Mesothelial cell of epicardium (in vitro differentiated cells): ENCODE measurements at regions not wholly inside any gene's neighbourhood (a gene's known extent, or its start where the extent isn't known, plus 50 kb on each side); places are given as distances from the start of the nearest gene placed in this dataset.
A peak's percentile ranks its signal among the peaks of the same experiment; 100 is the strongest.

Experiments
- DNase-seq, 2 experiments: peaks; one replicate each; pipeline ENCODE4 v3.0.0; 2021; ENCODE audit warnings: low spot score in 2 of 2; ENCODE audit not compliant: unreplicated experiment in 2 of 2
- H3K27ac Mint-ChIP-seq: 2 replicates; pipeline ENCODE4 v1.8.0; 2021; ENCODE audit warnings: mixed read lengths
- H3K27me3 Mint-ChIP-seq: 2 replicates; pipeline ENCODE4 v1.8.0; 2021; ENCODE audit warnings: low read depth, mixed read lengths
- H3K36me3 Mint-ChIP-seq: 2 replicates; pipeline ENCODE4 v1.8.0; 2021; ENCODE audit warnings: mixed read lengths
- H3K4me1 Mint-ChIP-seq: 2 replicates; pipeline ENCODE4 v1.8.0; 2021; ENCODE audit warnings: mixed read lengths
- H3K4me3 Mint-ChIP-seq: 2 replicates; pipeline ENCODE4 v1.8.0; 2021; ENCODE audit warnings: mild to moderate bottlenecking, moderate library complexity, mixed read lengths
- H3K9me3 Mint-ChIP-seq: 2 replicates; pipeline ENCODE4 v1.8.0; 2021; ENCODE audit warnings: mixed read lengths
- TF ChIP-seq, protein P1 (sequence below): fragments of 200-600 bp; sonication (generic); IDR thresholded peaks from one replicate; pipeline ENCODE4 v1.5.0; 2021; ENCODE audit warnings: antibody characterized with exemption; ENCODE audit not compliant: unreplicated experiment

DNA sequence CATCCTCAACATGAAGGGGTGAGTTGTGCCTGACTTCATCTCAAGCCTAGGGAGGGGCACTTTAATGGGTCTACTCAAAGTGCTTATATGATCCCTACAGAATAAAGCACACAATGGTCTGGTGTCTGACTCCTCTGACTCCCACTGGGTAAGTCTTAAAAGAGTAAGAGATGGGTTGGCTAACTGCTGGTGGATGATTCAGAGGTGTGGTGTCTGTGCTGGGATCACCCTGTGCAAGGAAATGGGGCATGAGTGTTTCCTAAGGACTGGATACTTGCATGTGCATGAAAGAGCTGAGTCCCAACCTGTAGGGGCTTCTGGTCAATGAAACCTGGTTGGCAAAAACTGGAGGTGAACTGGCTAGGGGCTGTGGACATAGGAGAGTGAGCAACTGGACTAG is 158.8 kb downstream of the IL20RB start:
- no peak overlapping the region for H3K27ac Mint-ChIP-seq
- no peaks in the 10 kb centered on the region for H3K36me3 Mint-ChIP-seq
- TF ChIP-seq, protein P1, sequence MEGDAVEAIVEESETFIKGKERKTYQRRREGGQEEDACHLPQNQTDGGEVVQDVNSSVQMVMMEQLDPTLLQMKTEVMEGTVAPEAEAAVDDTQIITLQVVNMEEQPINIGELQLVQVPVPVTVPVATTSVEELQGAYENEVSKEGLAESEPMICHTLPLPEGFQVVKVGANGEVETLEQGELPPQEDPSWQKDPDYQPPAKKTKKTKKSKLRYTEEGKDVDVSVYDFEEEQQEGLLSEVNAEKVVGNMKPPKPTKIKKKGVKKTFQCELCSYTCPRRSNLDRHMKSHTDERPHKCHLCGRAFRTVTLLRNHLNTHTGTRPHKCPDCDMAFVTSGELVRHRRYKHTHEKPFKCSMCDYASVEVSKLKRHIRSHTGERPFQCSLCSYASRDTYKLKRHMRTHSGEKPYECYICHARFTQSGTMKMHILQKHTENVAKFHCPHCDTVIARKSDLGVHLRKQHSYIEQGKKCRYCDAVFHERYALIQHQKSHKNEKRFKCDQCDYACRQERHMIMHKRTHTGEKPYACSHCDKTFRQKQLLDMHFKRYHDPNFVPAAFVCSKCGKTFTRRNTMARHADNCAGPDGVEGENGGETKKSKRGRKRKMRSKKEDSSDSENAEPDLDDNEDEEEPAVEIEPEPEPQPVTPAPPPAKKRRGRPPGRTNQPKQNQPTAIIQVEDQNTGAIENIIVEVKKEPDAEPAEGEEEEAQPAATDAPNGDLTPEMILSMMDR, result no peak
- H3K9me3 Mint-ChIP-seq, result no peaks in the 10 kb centered on the region
- H3K4me1 Mint-ChIP-seq, result no peaks in the 10 kb centered on the region
- H3K27me3 Mint-ChIP-seq, result peaks cover 31% of the 10 kb centered on the region
- no peak for DNase-seq
- no peak overlapping the region for H3K4me3 Mint-ChIP-seq

DNA sequence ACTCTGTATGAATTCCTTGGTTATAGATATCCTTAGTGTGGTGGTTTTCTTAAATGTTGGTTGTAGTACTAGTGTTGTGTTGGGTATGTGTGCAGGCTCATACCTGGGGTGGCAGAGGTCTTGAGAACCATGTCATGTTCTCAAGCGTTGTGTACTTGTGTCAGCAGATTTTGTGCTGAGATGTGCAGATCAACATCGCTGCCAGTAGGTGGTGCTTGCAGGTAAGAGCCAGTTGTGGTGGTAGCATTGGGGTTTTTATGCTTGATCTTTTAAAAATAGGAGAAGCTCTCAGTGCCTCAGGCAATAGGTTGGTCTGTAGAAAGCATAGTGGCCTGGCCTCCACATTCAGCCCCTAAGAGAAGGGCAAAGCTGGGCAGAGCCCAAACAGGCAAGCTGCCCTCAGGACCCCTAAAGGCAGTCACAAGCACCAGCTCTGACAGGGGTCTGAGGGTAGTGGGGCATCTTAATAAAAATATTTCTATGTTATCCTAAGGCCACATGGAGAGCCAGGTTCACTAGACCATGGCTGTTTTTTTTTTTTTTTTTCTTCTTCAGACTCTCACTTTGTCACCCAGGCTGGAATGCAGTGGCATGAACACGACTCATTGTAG is 164.0 kb downstream of the IL20RB start:
- TF ChIP-seq, protein P1, result peak; percentile 65
- Mint-ChIP-seq H3K4me1 (no peaks in the 10 kb centered on the region), H3K27me3 (peaks cover 29% of the 10 kb centered on the region), H3K4me3 (no peak overlapping the region), H3K27ac (no peak overlapping the region), H3K9me3 (no peaks in the 10 kb centered on the region), H3K36me3 (no peaks in the 10 kb centered on the region)
- DNase-seq, result no peak

DNA sequence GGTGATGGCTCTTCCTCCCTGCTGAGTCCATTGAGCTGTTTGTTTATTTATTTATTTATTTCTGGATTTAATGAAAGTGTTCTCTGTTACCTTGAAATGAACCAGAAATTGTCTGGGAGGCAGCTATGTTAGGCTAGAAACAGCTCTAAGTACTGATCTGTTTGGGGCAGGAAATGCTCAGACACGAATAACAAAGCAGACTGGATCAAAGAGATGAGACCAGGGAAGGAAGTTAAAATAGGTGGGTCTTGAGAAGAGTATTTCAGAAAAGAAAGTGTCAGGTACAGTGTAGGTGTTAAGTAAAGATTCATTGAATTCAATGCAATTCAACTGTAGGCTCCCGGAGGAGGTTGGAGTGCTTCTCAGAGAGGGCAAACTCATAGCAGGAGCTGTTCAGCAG is 173.3 kb downstream of the IL20RB start:
- Mint-ChIP-seq H3K4me1 (no peaks in the 10 kb centered on the region), H3K27ac (no peak overlapping the region), H3K27me3 (peaks cover 7% of the 10 kb centered on the region), H3K9me3 (no peaks in the 10 kb centered on the region), H3K36me3 (no peaks in the 10 kb centered on the region), H3K4me3 (no peak overlapping the region)
- TF ChIP-seq, protein P1, result no peak
- no peak for DNase-seq

DNA sequence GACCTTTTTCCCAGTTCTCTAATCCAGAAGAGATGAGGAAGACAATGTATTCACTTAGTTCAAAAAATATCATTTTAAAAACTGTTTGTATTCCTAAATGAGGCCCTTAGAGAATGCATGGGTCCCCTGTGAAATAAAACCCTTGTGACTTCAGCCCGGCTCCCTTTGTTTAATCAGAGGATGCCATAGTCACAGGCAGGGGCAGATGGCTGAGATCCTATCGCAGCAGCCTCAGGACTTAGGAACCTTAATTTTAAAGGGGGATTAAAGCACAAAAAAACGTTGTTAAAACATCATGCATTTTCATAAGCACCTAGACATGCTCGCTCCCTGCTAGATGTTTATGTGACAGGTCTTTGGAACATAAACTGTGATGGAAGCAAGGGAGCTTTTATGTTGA is 176.6 kb downstream of the IL20RB start:
- Mint-ChIP-seq H3K27me3 (peaks cover 9% of the 10 kb centered on the region), H3K27ac (no peak overlapping the region), H3K36me3 (no peaks in the 10 kb centered on the region), H3K9me3 (no peaks in the 10 kb centered on the region), H3K4me1 (no peaks in the 10 kb centered on the region), H3K4me3 (no peak overlapping the region)
- DNase-seq, result no peak
- TF ChIP-seq, protein P1, result no peak

DNA sequence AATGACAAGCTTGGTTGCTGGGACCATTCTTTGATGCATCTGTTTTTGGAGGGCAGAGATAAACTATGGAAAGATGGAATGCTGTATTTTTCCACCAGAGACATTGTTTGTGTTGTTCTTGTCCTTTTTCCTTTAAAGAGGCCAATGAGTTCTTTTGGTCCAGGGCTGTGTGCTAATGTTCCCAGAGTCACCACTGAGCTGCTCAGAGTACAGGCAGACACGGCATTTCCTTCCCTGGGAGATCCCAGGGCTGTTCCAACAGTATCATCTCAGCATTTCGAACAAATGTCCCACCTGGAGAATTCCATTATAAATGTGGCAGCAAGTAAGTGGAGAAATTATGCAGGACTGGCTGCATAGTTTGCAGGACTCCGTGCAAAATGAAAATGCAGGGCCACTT is 190.6 kb downstream of the IL20RB start:
- no peak for DNase-seq
- no peaks in the 10 kb centered on the region for H3K36me3 Mint-ChIP-seq
- H3K9me3 Mint-ChIP-seq, result no peaks in the 10 kb centered on the region
- no peaks in the 10 kb centered on the region for H3K4me1 Mint-ChIP-seq
- no peak overlapping the region for H3K27ac Mint-ChIP-seq
- TF ChIP-seq, protein P1, result no peak
- no peak overlapping the region for H3K4me3 Mint-ChIP-seq
- no peaks in the 10 kb centered on the region for H3K27me3 Mint-ChIP-seq

DNA sequence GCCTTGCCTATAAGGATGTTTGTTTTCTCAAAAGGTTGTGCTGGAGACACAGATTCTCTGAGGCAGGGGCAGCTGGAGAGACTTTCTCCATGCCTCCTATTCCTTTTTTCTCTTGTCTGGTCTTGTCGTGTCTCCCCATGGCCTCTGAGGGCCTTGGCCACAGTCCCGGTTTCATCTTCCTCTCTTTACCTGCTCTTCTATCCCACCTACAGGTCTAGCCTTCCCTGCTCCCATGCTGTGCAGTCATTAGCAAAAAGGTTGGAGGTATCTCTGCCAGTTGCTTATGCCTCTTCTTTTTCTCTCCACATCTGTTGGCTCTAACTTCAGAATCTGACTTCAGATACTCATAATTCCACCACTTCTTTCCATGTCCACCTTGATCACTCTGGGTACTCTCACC is 191.1 kb downstream of the IL20RB start:
- TF ChIP-seq, protein P1, result no peak
- H3K27ac Mint-ChIP-seq, result no peak overlapping the region
- no peaks in the 10 kb centered on the region for H3K27me3 Mint-ChIP-seq
- H3K4me3 Mint-ChIP-seq, result no peak overlapping the region
- DNase-seq, result no peak
- no peaks in the 10 kb centered on the region for H3K36me3 Mint-ChIP-seq
- no peaks in the 10 kb centered on the region for H3K9me3 Mint-ChIP-seq
- H3K4me1 Mint-ChIP-seq, result no peaks in the 10 kb centered on the region
